ENCODE measurements at regions not wholly inside any gene's neighbourhood (a gene's known extent, or its start where the extent isn't known, plus 50 kb on each side); places are given as distances from the start of the nearest gene placed in this dataset.

DNA sequence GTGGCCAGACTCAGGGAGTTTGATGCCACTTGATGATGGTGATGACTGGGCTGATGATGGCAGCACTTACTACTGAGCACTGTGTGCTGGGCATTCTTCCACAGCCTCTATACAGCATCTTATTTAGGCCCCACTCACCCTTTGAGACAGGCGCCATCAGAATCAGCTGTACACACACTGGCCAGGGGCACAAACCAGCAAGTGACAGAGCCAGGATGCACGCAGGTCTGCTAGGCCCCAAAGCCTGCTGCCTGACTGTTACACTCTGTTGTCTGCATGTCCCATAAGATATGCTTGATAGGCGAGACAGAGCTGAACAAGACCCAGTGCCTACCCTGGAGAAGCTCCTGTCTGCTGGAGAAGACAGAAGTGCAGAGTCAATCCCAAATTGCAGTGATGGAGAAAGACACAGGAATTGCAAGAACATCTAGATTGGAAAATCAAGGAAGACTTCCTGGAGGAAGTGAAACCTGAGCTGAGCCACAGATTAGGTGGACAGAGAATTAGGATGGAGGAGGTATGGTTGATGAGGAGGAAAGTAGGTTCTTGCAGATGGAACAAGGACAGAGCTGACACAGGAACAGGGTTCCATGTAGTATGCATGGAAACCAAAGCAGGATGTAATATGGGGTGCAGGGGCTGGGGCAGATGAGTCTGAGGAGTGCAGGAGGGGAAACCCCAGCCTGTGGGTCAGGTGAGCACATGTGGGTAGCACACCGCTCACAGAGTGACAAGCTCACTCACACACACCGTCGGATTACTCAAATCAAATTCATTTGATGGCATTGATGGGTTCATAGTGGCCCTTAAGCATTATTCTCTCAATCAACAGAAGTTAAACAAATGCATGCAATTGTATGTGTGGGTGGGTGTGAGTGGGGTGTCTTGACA is 117.3 kb downstream of the BEGAIN start:
- no peak for TF ChIP-seq CTCF (IDR thresholded peaks at IDR 0.05; ENCODE audit: poor library complexity, severe bottlenecking)
- no peaks in the 10 kb centered on the region for H3K36me3 ChIP-seq (ENCODE audit: low read depth)
- no peak for DNase-seq (ENCODE audit: low spot score)
- H3K4me3 ChIP-seq (ENCODE audit: severe bottlenecking): no peak overlapping the region
- H3K9me3 ChIP-seq (ENCODE audit: severe bottlenecking): no peaks in the 10 kb centered on the region
- H3K27ac ChIP-seq (ENCODE audit: poor library complexity, severe bottlenecking): no peak overlapping the region
- H3K4me1 ChIP-seq (ENCODE audit: insufficient read depth, poor library complexity, severe bottlenecking): no peaks in the 10 kb centered on the region
- H3K27me3 ChIP-seq (ENCODE audit: insufficient read depth, poor library complexity, severe bottlenecking): no peaks in the 10 kb centered on the region
- no peak for ATAC-seq (ENCODE audit: low read depth)

DNA sequence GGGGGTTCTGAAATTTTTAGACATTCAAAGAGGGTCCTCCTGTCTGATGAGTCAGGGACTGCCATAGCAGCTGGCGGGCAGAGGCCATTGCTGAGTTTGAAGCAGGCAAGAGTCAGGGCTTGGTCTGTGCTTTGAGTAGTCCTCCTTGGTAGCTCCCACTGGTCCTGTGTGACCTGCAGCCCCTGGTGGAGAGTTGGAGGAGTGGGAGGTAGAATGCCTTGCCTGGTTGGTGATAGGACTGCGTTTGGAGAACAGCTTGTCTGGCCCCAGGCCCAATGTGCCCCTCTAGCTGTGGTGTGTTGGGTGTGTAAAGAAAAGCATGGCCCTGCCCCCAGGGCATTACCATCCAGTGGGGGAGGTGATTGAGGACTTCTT is 116.7 kb downstream of the BEGAIN start:
- Histone ChIP-seq H3K4me1 (ENCODE audit: insufficient read depth, poor library complexity, severe bottlenecking) (no peaks in the 10 kb centered on the region), H3K9me3 (ENCODE audit: severe bottlenecking) (no peaks in the 10 kb centered on the region), H3K4me3 (ENCODE audit: severe bottlenecking) (no peak overlapping the region), H3K27ac (ENCODE audit: poor library complexity, severe bottlenecking) (no peak overlapping the region), H3K27me3 (ENCODE audit: insufficient read depth, poor library complexity, severe bottlenecking) (no peaks in the 10 kb centered on the region), H3K36me3 (ENCODE audit: low read depth) (no peaks in the 10 kb centered on the region)
- ATAC-seq (ENCODE audit: low read depth): no peak
- TF ChIP-seq CTCF (IDR thresholded peaks at IDR 0.05; ENCODE audit: poor library complexity, severe bottlenecking): no peak
- DNase-seq (ENCODE audit: low spot score): no peak

DNA sequence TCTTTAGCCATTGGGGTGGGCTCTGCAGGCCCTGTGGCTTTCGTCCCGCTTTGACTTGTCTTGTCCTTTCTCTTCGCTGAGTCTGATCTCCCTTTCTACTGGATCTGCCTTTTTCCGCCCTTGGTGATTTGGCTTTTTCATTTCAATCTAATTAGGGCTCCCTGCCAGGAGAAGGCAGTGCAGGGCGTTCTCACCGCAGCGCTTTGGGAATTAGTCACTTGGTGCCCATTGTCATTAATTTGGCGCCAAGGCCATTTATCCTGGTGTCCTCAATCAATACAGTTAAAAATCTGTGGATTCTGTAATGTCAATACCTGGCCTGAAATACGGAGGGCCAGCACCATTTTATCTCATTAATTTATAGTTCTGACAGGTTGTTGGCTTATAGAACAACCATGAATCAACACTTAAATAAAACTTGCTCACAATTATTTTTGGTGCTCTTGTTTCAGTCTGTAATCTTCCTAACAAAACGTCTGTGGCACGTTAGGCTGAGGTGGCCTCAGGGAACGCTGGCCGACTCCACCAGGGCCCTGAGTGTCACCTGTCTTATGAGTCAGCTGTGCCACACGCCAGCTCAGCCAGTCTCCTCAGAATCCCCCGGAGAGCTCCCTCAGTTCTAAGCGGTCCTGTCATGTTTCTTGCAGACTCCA is 115.7 kb downstream of the BEGAIN start:
- H3K4me3 ChIP-seq (ENCODE audit: severe bottlenecking): no peak overlapping the region
- no peak for TF ChIP-seq CTCF (IDR thresholded peaks at IDR 0.05; ENCODE audit: poor library complexity, severe bottlenecking)
- no peak overlapping the region for H3K27ac ChIP-seq (ENCODE audit: poor library complexity, severe bottlenecking)
- H3K9me3 ChIP-seq (ENCODE audit: severe bottlenecking): no peaks in the 10 kb centered on the region
- ATAC-seq (ENCODE audit: low read depth) (no peak), DNase-seq (ENCODE audit: low spot score) (no peak)
- no peaks in the 10 kb centered on the region for H3K36me3 ChIP-seq (ENCODE audit: low read depth)
- no peaks in the 10 kb centered on the region for H3K27me3 ChIP-seq (ENCODE audit: insufficient read depth, poor library complexity, severe bottlenecking)
- peaks cover 6% of the 10 kb centered on the region for H3K4me1 ChIP-seq (ENCODE audit: insufficient read depth, poor library complexity, severe bottlenecking)

DNA sequence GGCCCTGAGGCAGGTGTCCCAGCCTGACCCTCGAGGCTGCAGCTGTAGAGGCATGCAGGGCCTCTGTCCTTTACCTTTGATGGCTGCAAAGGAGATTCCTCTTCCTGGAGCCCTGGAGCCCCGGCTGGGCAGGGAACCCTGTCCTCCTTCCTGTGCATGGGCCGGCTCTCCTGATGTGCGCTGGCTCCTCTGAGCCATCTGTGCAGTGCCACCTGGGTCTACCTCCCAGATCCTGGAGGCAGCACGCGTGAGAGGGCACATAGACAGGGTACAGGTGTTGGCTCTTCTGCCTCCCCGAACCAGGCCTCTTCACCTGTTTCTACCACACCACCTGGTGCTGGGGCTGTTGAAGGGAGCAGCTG is 115.1 kb downstream of the BEGAIN start:
- Histone ChIP-seq H3K9me3 (ENCODE audit: severe bottlenecking) (no peaks in the 10 kb centered on the region), H3K4me3 (ENCODE audit: severe bottlenecking) (no peak overlapping the region), H3K27ac (ENCODE audit: poor library complexity, severe bottlenecking) (no peak overlapping the region), H3K36me3 (ENCODE audit: low read depth) (no peaks in the 10 kb centered on the region), H3K4me1 (ENCODE audit: insufficient read depth, poor library complexity, severe bottlenecking) (peaks cover 12% of the 10 kb centered on the region), H3K27me3 (ENCODE audit: insufficient read depth, poor library complexity, severe bottlenecking) (no peaks in the 10 kb centered on the region)
- no peak for ATAC-seq (ENCODE audit: low read depth)
- TF ChIP-seq CTCF (IDR thresholded peaks at IDR 0.05; ENCODE audit: poor library complexity, severe bottlenecking): no peak
- no peak for DNase-seq (ENCODE audit: low spot score)

DNA sequence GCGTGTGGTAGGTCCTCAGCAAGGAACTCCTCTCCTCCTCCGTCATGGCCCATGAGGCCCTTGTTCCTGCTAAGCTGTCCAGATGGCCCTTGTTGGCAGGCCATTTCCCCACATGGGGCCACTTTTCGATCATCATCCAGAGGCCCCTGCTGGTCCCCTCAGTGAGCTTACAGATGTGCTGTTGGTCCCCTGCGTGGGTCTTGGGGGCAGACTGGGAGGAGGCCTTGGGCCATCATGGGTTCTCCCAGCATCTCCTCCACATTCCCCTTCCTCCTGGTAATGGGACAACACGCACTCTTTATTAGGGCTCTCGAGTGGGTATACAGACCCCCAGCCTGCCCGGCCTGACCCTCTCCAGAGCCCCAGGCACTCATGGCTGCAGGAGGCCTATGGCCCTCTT is 114.7 kb downstream of the BEGAIN start:
- Histone ChIP-seq H3K4me3 (ENCODE audit: severe bottlenecking) (no peak overlapping the region), H3K4me1 (ENCODE audit: insufficient read depth, poor library complexity, severe bottlenecking) (peaks cover 13% of the 10 kb centered on the region), H3K9me3 (ENCODE audit: severe bottlenecking) (no peaks in the 10 kb centered on the region), H3K27ac (ENCODE audit: poor library complexity, severe bottlenecking) (no peak overlapping the region), H3K36me3 (ENCODE audit: low read depth) (no peaks in the 10 kb centered on the region), H3K27me3 (ENCODE audit: insufficient read depth, poor library complexity, severe bottlenecking) (no peaks in the 10 kb centered on the region)
- no peak for TF ChIP-seq CTCF (IDR thresholded peaks at IDR 0.05; ENCODE audit: poor library complexity, severe bottlenecking)
- DNase-seq (ENCODE audit: low spot score) (no peak), ATAC-seq (ENCODE audit: low read depth) (no peak)
